Ishikawa (cell line): ENCODE measurements at regions not wholly inside any gene's neighbourhood (a gene's known extent, or its start where the extent isn't known, plus 50 kb on each side); places are given as distances from the start of the nearest gene placed in this dataset.

Experiments used
- CREB1 ChIP-seq: IDR thresholded peaks from 2 replicates; pipeline ENCODE4 v1.6.1; 2012; ENCODE audit warnings: low read depth
- EP300 ChIP-seq: IDR thresholded peaks from 2 replicates; pipeline ENCODE4 v1.6.1; 2012; ENCODE audit warnings: borderline replicate concordance
- FOXM1 ChIP-seq: IDR thresholded peaks from 2 replicates; pipeline ENCODE4 v1.6.1; 2012; ENCODE audit warnings: low read depth, borderline replicate concordance
- NFIC ChIP-seq: IDR thresholded peaks from 2 replicates; pipeline ENCODE4 v1.6.1; 2012
- RAD21 ChIP-seq: IDR thresholded peaks from 2 replicates; pipeline ENCODE4 v1.6.1; 2012; ENCODE audit warnings: low read depth
- TAF1 ChIP-seq: IDR thresholded peaks from 2 replicates; pipeline ENCODE4 v1.6.1; 2012; ENCODE audit warnings: low read depth, mild to moderate bottlenecking
- TF ChIP-seq, protein P1 (sequence below): IDR thresholded peaks from 2 replicates; pipeline ENCODE4 v1.6.1; 2012
- TF ChIP-seq, protein P2 (sequence below): IDR thresholded peaks from 2 replicates; pipeline ENCODE4 v1.6.1; 2012

DNA sequence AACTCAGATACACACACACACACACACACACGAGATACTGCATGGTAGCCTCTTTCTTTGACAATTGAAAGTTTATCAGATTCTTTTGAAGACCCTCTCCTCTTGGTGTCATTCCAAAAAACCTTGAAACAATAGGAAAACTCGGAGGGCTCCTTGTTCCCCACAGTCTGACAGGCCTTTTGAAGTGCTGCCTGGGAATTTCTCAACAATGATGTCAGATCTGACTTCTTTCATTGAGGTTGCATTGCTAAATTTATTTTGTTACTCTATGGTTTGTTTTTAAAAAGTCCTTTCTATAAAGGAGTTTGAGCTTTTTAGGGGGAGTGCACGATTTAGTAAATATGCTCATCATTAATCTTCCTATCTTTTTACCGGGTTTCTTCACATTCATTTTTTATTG lies 583.9 kb downstream of the SEMA5A start:
- TF ChIP-seq, protein P1, sequence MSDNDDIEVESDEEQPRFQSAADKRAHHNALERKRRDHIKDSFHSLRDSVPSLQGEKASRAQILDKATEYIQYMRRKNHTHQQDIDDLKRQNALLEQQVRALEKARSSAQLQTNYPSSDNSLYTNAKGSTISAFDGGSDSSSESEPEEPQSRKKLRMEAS = no peak
- TF ChIP-seq FOXM1 = no peak
- TF ChIP-seq NFIC = no peak
- TF ChIP-seq RAD21 = no peak
- TF ChIP-seq, protein P2, sequence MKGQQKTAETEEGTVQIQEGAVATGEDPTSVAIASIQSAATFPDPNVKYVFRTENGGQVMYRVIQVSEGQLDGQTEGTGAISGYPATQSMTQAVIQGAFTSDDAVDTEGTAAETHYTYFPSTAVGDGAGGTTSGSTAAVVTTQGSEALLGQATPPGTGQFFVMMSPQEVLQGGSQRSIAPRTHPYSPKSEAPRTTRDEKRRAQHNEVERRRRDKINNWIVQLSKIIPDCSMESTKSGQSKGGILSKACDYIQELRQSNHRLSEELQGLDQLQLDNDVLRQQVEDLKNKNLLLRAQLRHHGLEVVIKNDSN = no peak
- no peak for TF ChIP-seq CREB1
- TF ChIP-seq EP300 = no peak
- TF ChIP-seq TAF1 = no peak
